GM12872 (cell line): ENCODE measurements at regions not wholly inside any gene's neighbourhood (a gene's known extent, or its start where the extent isn't known, plus 50 kb on each side); places are given as distances from the start of the nearest gene placed in this dataset.

ENCODE experiments used
- CTCF ChIP-seq: IDR thresholded peaks from 3 replicates; pipeline ENCODE4 v1.5.1; 2011; ENCODE audit warnings: low read depth, mild to moderate bottlenecking, low read length, moderate library complexity; ENCODE audit not compliant: insufficient read depth

GRCh38 chr1:187226396-187226795, 397.6 kb downstream of the PLA2G4A start:
- TF ChIP-seq CTCF: no peak

GRCh38 chr1:187228790-187229189, 400.0 kb downstream of the PLA2G4A start:
- TF ChIP-seq CTCF: no peak

- no peak for TF ChIP-seq CTCF
Observed at GRCh38 chr1:187229496-187229895, 400.7 kb downstream of the PLA2G4A start.

DNA sequence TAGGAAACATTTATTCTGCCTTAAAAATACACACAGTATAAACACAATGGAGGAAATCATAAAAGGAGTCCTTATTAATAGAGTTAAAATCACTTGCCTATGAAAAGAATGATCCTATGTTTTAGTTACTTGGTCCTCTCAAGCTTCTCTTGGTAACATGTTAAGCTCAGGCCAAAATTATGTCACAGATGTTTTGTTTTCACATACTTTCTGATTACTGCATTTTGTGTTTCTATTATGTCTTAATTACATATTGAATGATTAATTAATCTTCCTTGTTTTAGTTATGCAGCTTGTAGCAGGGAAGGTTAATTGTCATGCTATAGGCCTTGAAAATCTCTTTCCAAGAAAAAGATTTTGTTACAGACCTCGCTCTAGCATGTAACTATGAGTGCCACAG, 406.0 kb downstream of the PLA2G4A start:
- TF ChIP-seq CTCF: no peak

GRCh38 chr1:187236199-187236598, 407.4 kb downstream of the PLA2G4A start:
- no peak for TF ChIP-seq CTCF

DNA sequence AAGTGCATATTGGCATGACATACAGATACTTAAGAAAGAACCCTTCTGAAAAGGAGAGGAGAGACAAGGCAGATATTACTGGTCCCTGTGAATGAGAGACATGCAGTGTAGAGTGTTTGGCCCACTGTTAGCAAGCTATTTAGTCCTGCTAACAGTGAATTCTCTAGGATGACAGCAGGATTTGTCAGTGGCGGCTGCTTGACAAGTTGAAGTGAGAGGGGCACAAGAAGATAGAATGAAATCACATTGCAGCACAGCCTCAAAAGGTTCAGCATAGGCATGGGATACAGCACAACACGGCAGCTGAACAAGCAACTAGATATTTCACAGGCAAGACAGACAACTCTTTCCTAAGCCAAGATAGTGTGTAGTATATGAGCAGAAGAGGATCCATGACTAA, 407.9 kb downstream of the PLA2G4A start:
- no peak for TF ChIP-seq CTCF

- no peak for TF ChIP-seq CTCF
Observed at GRCh38 chr1:187237542-187237941, 408.8 kb downstream of the PLA2G4A start.

- no peak for TF ChIP-seq CTCF
Observed at GRCh38 chr1:187241971-187242370, 413.2 kb downstream of the PLA2G4A start.
